Mesenchymal stem cell (in vitro differentiated cells and primary cell): ENCODE measurements at regions not wholly inside any gene's neighbourhood (a gene's known extent, or its start where the extent isn't known, plus 50 kb on each side); places are given as distances from the start of the nearest gene placed in this dataset.

ENCODE experiments used
- DNase-seq: peaks from one replicate; pipeline ENCODE4 v3.0.0-alpha.2; 2013
- H2AFZ ChIP-seq: one replicate; pipeline ENCODE4 v1.6.1; 2013; ENCODE audit warnings: low read depth, mild to moderate bottlenecking, control low read depth, inconsistent platforms, low read length, moderate library complexity
- H2AK5ac ChIP-seq: 2 replicates; pipeline ENCODE4 v1.6.1; 2013; ENCODE audit warnings: low read length, moderate library complexity, mild to moderate bottlenecking, inconsistent platforms; ENCODE audit not compliant: severe bottlenecking
- H2BK120ac ChIP-seq: one replicate; pipeline ENCODE4 v1.6.1; 2013; ENCODE audit warnings: low read depth, mild to moderate bottlenecking, inconsistent platforms, low read length, moderate library complexity
- H2BK12ac ChIP-seq, 2 experiments: one replicate each; pipeline ENCODE4 v1.6.1; 2013; ENCODE audit warnings: inconsistent platforms in 2 of 2, low read length in 2 of 2, mild to moderate bottlenecking in 2 of 2, moderate library complexity in 2 of 2, control low read depth in 1 of 2
- H2BK15ac ChIP-seq: one replicate; pipeline ENCODE4 v1.6.1; 2013; ENCODE audit warnings: mild to moderate bottlenecking, low read depth, inconsistent platforms; ENCODE audit not compliant: poor library complexity, severe bottlenecking
- H2BK5ac ChIP-seq: 2 replicates; pipeline ENCODE4 v1.6.1; 2013; ENCODE audit warnings: low read depth, mild to moderate bottlenecking, low read length, control low read depth, inconsistent platforms; ENCODE audit not compliant: poor library complexity, severe bottlenecking
- H3K14ac ChIP-seq, 2 experiments: one replicate each; pipeline ENCODE4 v1.6.1; 2013; ENCODE audit warnings: inconsistent platforms in 2 of 2, low read length in 2 of 2, control low read depth in 1 of 2, mild to moderate bottlenecking in 1 of 2, moderate library complexity in 1 of 2
- H3K18ac ChIP-seq, 2 experiments: one replicate each; pipeline ENCODE4 v1.6.1; 2013; ENCODE audit warnings: inconsistent platforms in 2 of 2, low read length in 2 of 2, control low read depth in 1 of 2, low read depth in 1 of 2, mild to moderate bottlenecking in 1 of 2
- H3K23ac ChIP-seq, 2 experiments: one replicate each; pipeline ENCODE4 v1.6.1; 2013; ENCODE audit warnings: inconsistent platforms in 2 of 2, low read length in 2 of 2, mild to moderate bottlenecking in 2 of 2, moderate library complexity in 2 of 2, control low read depth in 1 of 2
- H3K27ac ChIP-seq: 2 replicates; pipeline ENCODE4 v1.5.1; 2013; ENCODE audit warnings: mild to moderate bottlenecking, moderate library complexity, low read length, control low read depth, inconsistent platforms; ENCODE audit not compliant: poor library complexity, severe bottlenecking
- H3K27me3 ChIP-seq, 2 experiments: 2 replicates each; pipeline versions ENCODE4 v1.6.1 to v1.7.0; 2013; ENCODE audit warnings: low read length in 2 of 2, mild to moderate bottlenecking in 2 of 2, moderate library complexity in 2 of 2, control low read depth in 1 of 2, inconsistent platforms in 1 of 2; ENCODE audit not compliant: control insufficient read depth in 1 of 2, insufficient read depth in 1 of 2
- H3K36me3 ChIP-seq, 2 experiments: 2 replicates each; pipeline versions ENCODE4 v1.6.1 to v1.7.0; 2013; ENCODE audit warnings: low read length in 2 of 2, control low read depth in 1 of 2, inconsistent platforms in 1 of 2, low read depth in 1 of 2, mild to moderate bottlenecking in 1 of 2; ENCODE audit not compliant: insufficient read depth in 2 of 2, control insufficient read depth in 1 of 2
- H3K4ac ChIP-seq, 2 experiments: one replicate each; pipeline ENCODE4 v1.6.1; 2013; ENCODE audit warnings: inconsistent platforms in 2 of 2, low read length in 2 of 2, mild to moderate bottlenecking in 2 of 2, moderate library complexity in 2 of 2, control low read depth in 1 of 2, low read depth in 1 of 2
- H3K4me1 ChIP-seq: 2 replicates; pipeline ENCODE4 v1.6.1; 2013; ENCODE audit warnings: low read depth, low read length, control low read depth; ENCODE audit not compliant: control insufficient read depth, insufficient read depth
- H3K4me2 ChIP-seq: 2 replicates; pipeline ENCODE4 v1.6.1; 2013; ENCODE audit warnings: low read length, mild to moderate bottlenecking, inconsistent platforms; ENCODE audit not compliant: poor library complexity, severe bottlenecking
- H3K4me3 ChIP-seq, 2 experiments: 2 replicates each; pipeline versions ENCODE4 v1.5.1 to v1.7.0; 2013; ENCODE audit warnings: low read length in 2 of 2, mild to moderate bottlenecking in 2 of 2, control low read depth in 1 of 2, low read depth in 1 of 2; ENCODE audit not compliant: insufficient read depth in 1 of 2
- H3K79me1 ChIP-seq: replicated peaks from 2 replicates; pipeline ENCODE4 v1.6.1; 2013; ENCODE audit warnings: mild to moderate bottlenecking, control low read depth, low read length, inconsistent platforms; ENCODE audit not compliant: poor library complexity, severe bottlenecking
- H3K9ac ChIP-seq: 2 replicates; pipeline ENCODE4 v1.7.0; 2013; ENCODE audit warnings: mild to moderate bottlenecking, low read length, moderate library complexity
- H3K9me3 ChIP-seq: 2 replicates; pipeline ENCODE4 v1.7.0; 2013; ENCODE audit warnings: mild to moderate bottlenecking, low read length; ENCODE audit not compliant: control insufficient read depth
- H4K8ac ChIP-seq: one replicate; pipeline ENCODE4 v1.6.1; 2013; ENCODE audit warnings: inconsistent platforms, mild to moderate bottlenecking, low read length, moderate library complexity
- H4K91ac ChIP-seq: one replicate; pipeline ENCODE4 v1.6.1; 2013; ENCODE audit warnings: mild to moderate bottlenecking, low read length, inconsistent platforms
- WGBS: methylation state at CpG from one replicate; pipeline ENCODE4 v1.1.7; 2013; ENCODE audit warnings: mixed read lengths; 5-methylcytosine and 5-hydroxymethylcytosine counted together

- Histone ChIP-seq H3K79me1 (no peaks in the 10 kb centered on the region), H2BK15ac (no peak overlapping the region), H4K8ac (no peak overlapping the region), H2AFZ (no peak overlapping the region), H3K4me2 (no peak overlapping the region), H3K23ac (no peak overlapping the region), H3K4ac (no peak overlapping the region), H2AK5ac (no peak overlapping the region), H3K4me1 (no peaks in the 10 kb centered on the region), H3K9ac (no peak overlapping the region), H2BK12ac (no peak overlapping the region), H2BK5ac (no peak overlapping the region), H3K36me3 (no peaks in the 10 kb centered on the region), H4K91ac (no peak overlapping the region), H3K4me3 (no peak overlapping the region), H2BK120ac (no peak overlapping the region), H3K14ac (no peak overlapping the region), H3K18ac (no peak overlapping the region), H3K27me3 (no peaks in the 10 kb centered on the region), H3K27ac (no peak overlapping the region), H3K9me3 (peaks cover 23% of the 10 kb centered on the region)
- WGBS, result 61% methylated on average over 1 of the region's 3 CpGs
- no peak for DNase-seq
Measured at GRCh38 chr3:79960594-79960993, 192.8 kb upstream of the ROBO1 start.

GRCh38 chr3:79957066-79957465 lies 189.3 kb upstream of the ROBO1 start:
- Histone ChIP-seq H4K8ac (no peak overlapping the region), H3K27me3 (no peaks in the 10 kb centered on the region), H3K18ac (no peak overlapping the region), H3K4me1 (no peaks in the 10 kb centered on the region), H3K9me3 (no peaks in the 10 kb centered on the region), H2AK5ac (no peak overlapping the region), H3K14ac (no peak overlapping the region), H2BK15ac (no peak overlapping the region), H3K79me1 (no peaks in the 10 kb centered on the region), H3K36me3 (no peaks in the 10 kb centered on the region), H2BK5ac (no peak overlapping the region), H3K9ac (no peak overlapping the region), H3K4ac (no peak overlapping the region), H4K91ac (no peak overlapping the region), H3K27ac (no peak overlapping the region), H2BK12ac (no peak overlapping the region), H2BK120ac (no peak overlapping the region), H3K4me3 (no peak overlapping the region), H3K4me2 (no peak overlapping the region), H3K23ac (no peak overlapping the region), H2AFZ (no peak overlapping the region)
- DNase-seq, result no peak
- WGBS, result 90% methylated on average over 4 of the region's 6 CpGs

DNA sequence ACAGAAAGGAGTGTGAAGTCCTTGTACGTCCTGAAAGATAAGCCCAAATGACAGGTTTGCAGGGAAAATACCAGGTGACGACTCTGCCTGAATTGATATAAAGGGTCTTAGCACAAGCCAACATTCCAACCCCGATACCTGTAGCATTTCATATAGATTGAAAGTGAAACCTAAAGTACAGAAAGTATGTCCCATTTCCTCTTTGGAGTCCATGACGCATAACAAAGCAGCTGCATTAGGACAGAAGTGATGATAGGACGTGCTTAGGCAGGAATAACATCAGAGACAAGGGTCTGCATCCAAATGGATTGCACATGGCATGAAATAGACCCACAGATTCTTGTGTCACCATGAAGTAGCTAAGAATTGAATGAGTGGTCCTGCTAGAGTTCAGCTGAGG lies 187.0 kb upstream of the ROBO1 start:
- Histone ChIP-seq H2BK5ac (no peak overlapping the region), H3K79me1 (no peaks in the 10 kb centered on the region), H3K23ac (no peak overlapping the region), H3K4me1 (no peaks in the 10 kb centered on the region), H4K8ac (no peak overlapping the region), H3K4me2 (no peak overlapping the region), H2AK5ac (no peak overlapping the region), H2BK120ac (no peak overlapping the region), H3K9me3 (no peaks in the 10 kb centered on the region), H3K14ac (no peak overlapping the region), H3K4ac (no peak overlapping the region), H3K9ac (no peak overlapping the region), H2BK12ac (no peak overlapping the region), H3K27me3 (no peaks in the 10 kb centered on the region), H4K91ac (no peak overlapping the region), H3K27ac (no peak overlapping the region), H3K18ac (no peak overlapping the region), H2BK15ac (no peak overlapping the region), H3K4me3 (no peak overlapping the region), H3K36me3 (no peaks in the 10 kb centered on the region), H2AFZ (no peak overlapping the region)
- no peak for DNase-seq
- WGBS, result 79% methylated on average over 5 of the region's 5 CpGs

- Histone ChIP-seq H3K14ac (no peak overlapping the region), H3K9ac (no peak overlapping the region), H4K91ac (no peak overlapping the region), H2BK120ac (no peak overlapping the region), H2AFZ (no peak overlapping the region), H2BK5ac (no peak overlapping the region), H3K4ac (no peak overlapping the region), H3K79me1 (no peaks in the 10 kb centered on the region), H3K4me2 (no peak overlapping the region), H3K4me1 (no peaks in the 10 kb centered on the region), H4K8ac (no peak overlapping the region), H2BK12ac (no peak overlapping the region), H3K4me3 (no peak overlapping the region), H2BK15ac (no peak overlapping the region), H3K9me3 (no peaks in the 10 kb centered on the region), H3K27ac (no peak overlapping the region), H3K18ac (no peak overlapping the region), H3K23ac (no peak overlapping the region), H2AK5ac (no peak overlapping the region), H3K27me3 (no peaks in the 10 kb centered on the region), H3K36me3 (no peaks in the 10 kb centered on the region)
- 13% methylated on average over 1 of the region's 2 CpGs for WGBS
- no peak for DNase-seq
Measured at GRCh38 chr3:79953591-79954101, 185.8 kb upstream of the ROBO1 start.
